ENCODE measurements at regions not wholly inside any gene's neighbourhood (a gene's known extent, or its start where the extent isn't known, plus 50 kb on each side); places are given as distances from the start of the nearest gene placed in this dataset.

- in situ Hi-C loops (cut with MboI; ENCODE audit: low sequenced_read_pairs) = no loop called here
Observed at GRCh38 chr2:62335612-62336011, 139.7 kb downstream of the B3GNT2 start.

More at GRCh38 chr2:62335612-62336011, 139.7 kb downstream of the B3GNT2 start:
- Histone ChIP-seq H3K4me2 (ENCODE audit: low read depth, low read length) (no peak overlapping the region), H2BK20ac (ENCODE audit: low read depth, low read length) (no peak overlapping the region), H3K4ac (ENCODE audit: low read depth, low read length) (no peak overlapping the region), H3K79me1 (ENCODE audit: low read depth in 1 of 2, low read length in 2 of 2) (no peaks in the 10 kb centered on the region), H4K91ac (ENCODE audit: insufficient read depth, low read depth, low read length) (no peak overlapping the region), H2AK5ac (ENCODE audit: low read depth, low read length) (no peak overlapping the region), H4K5ac (ENCODE audit: low read depth, low read length) (no peak overlapping the region), H3K9me3 (ENCODE audit: control insufficient read depth, insufficient read depth, low read length) (no peaks in the 10 kb centered on the region), H4K20me1 (ENCODE audit: insufficient read depth, low read length) (no peaks in the 10 kb centered on the region), H3K27me3 (ENCODE audit: control insufficient read depth, insufficient read depth, low read length) (no peaks in the 10 kb centered on the region), H3K36me3 (ENCODE audit: control insufficient read depth, insufficient read depth, low read length) (no peaks in the 10 kb centered on the region), H2BK15ac (ENCODE audit: low read depth, low read length) (no peak overlapping the region), H2AFZ (replicated peaks; ENCODE audit: low read length, poor library complexity) (no peak overlapping the region), H2BK5ac (ENCODE audit: low read depth, low read length, poor library complexity, severe bottlenecking) (no peak overlapping the region), H3K27ac (ENCODE audit: insufficient read depth, low read length) (no peak overlapping the region), H3K4me1 (ENCODE audit: control insufficient read depth, insufficient read depth, low read length) (no peaks in the 10 kb centered on the region), H4K8ac (ENCODE audit: low read depth in 2 of 2, low read length in 2 of 2) (no peak overlapping the region), H3K9ac (ENCODE audit: low read depth, low read length) (no peak overlapping the region), H3K14ac (replicated peaks; ENCODE audit: low read depth, low read length) (no peak overlapping the region), H3K56ac (ENCODE audit: extremely low read depth, insufficient read depth, low read length) (no peak overlapping the region), H3K4me3 (ENCODE audit: insufficient read depth, low read depth, low read length) (no peak overlapping the region), H3K18ac (ENCODE audit: low read depth, low read length) (no peak overlapping the region), H3K9me1 (ENCODE audit: insufficient read depth, low read length) (no peaks in the 10 kb centered on the region), H2AK9ac (replicated peaks; ENCODE audit: low read depth, low read length, poor library complexity) (no peak overlapping the region), H3K23ac (ENCODE audit: low read depth, low read length) (no peak overlapping the region), H2BK120ac (ENCODE audit: low read depth, low read length) (no peak overlapping the region)
- ATAC-seq (ENCODE audit: low read depth) (no peak), DNase-seq (no peak)
- no TSS peak for BruUV-seq (replicated peaks)
- CTCF ChIA-PET = interaction anchor here (0.7 kb wide), 1 partner anchor 368 kb away, joined by 4 read pairs; no protein-coding TSS in a partner anchor
- POLR2A ChIA-PET (ENCODE audit: unreplicated experiment) = no interaction called here
- dilution Hi-C loops (cut with HindIII; ENCODE audit: low sequenced_read_pairs, unreplicated experiment) = no loop called here
- intact Hi-C loops (cut with micrococcal nuclease) = no loop called here
- TF ChIP-seq USF2 (IDR thresholded peaks at IDR 0.05; ENCODE audit: low read depth, low read length) (no peak), RFX5 (IDR thresholded peaks at IDR 0.05; ENCODE audit: low read depth, low read length) (no peak), CHD1 (IDR thresholded peaks at IDR 0.05; ENCODE audit: low read depth, low read length) (no peak), MAFK (IDR thresholded peaks at IDR 0.05; ENCODE audit: low read depth, low read length) (no peak), SMC3 (IDR thresholded peaks at IDR 0.05; ENCODE audit: low read depth, low read length) (no peak), POLR2A (IDR thresholded peaks at IDR 0.05; ENCODE audit: low read depth, low read length) (no peak), NFE2L2 (IDR thresholded peaks at IDR 0.05; ENCODE audit: low read depth, low read length) (no peak), CTCF (conservative IDR thresholded peaks at IDR 0.05; ENCODE audit: low read depth, low read length) (no peak), BHLHE40 (IDR thresholded peaks at IDR 0.05; ENCODE audit: low read depth, low read length) (no peak), MAZ (IDR thresholded peaks at IDR 0.05; ENCODE audit: borderline replicate concordance, low read depth, low read length) (no peak), ELK1 (IDR thresholded peaks at IDR 0.05; ENCODE audit: borderline replicate concordance, low read depth, low read length) (no peak), RAD21 (IDR thresholded peaks at IDR 0.05; ENCODE audit: low read length) (no peak), FOS (IDR thresholded peaks at IDR 0.05; ENCODE audit: low read depth, low read length) (no peak), RCOR1 (IDR thresholded peaks at IDR 0.05; ENCODE audit: insufficient replicate concordance, low read length) (no peak), CEBPB (IDR thresholded peaks at IDR 0.05; ENCODE audit: low read depth, low read length) (no peak), MXI1 (IDR thresholded peaks at IDR 0.05; ENCODE audit: borderline replicate concordance, low read depth, low read length) (no peak)
- no CpG with 5 or more reads among the region's 5 CpGs for WGBS, 2 experiments (ENCODE audit: extremely low coverage in 2 of 2, insufficient read length in 1 of 2)

Data from IMR-90 (cell line).